ENCODE measurements at regions not wholly inside any gene's neighbourhood (a gene's known extent, or its start where the extent isn't known, plus 50 kb on each side); places are given as distances from the start of the nearest gene placed in this dataset.
A peak's percentile ranks its signal among the peaks of the same experiment; 100 is the strongest.
"Not testable (repeated sequence)": the region's sequence is repeated elsewhere in the genome, so short reads cannot be mapped to it uniquely, and the experiment has no call there.

DNA sequence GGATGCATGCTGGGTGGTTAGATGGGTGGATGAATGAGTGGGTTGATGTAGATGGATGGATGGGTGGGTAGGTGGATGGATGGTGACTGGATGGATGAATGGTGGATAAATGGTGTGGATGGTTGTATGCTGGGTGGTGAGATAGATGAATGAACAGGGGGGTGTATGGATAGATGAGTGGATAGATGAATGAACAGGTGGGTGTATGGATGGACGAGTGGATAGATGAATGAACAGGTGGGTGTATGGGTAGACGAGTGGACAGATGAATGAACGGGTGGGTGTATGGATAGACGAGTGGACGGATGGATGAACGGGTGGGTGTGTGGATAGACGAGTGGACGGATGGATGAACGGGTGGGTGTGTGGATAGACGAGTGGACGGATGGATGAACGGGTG is 108.2 kb downstream of the NPIPB11 start:
- not testable (repeated sequence) for H3K27me3 ChIP-seq, H3K4me1 ChIP-seq, DNase-seq, H3K36me3 ChIP-seq, H3K4me3 ChIP-seq, H3K27ac ChIP-seq, H3K9me3 ChIP-seq

DNA sequence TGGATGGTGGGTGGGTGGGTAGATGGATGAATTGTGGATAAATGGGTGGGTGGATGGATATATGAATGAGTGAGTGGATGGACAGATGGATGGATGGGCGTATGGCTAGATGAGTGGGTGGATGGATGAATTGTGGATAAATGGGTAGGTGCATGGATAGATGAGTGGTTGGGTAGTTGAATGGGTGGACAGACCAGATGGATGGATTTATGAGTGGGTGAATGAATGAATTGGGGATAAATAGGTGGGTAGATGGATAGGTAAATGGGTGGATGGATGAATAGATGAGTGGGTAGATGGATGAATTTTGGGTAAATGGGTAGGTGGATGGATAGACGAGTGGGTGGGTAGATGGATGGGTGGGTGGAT is 108.7 kb downstream of the NPIPB11 start:
- DNase-seq: peak in 1 of 3 donors; percentile 18
- H3K36me3 ChIP-seq: not testable (repeated sequence)

DNA sequence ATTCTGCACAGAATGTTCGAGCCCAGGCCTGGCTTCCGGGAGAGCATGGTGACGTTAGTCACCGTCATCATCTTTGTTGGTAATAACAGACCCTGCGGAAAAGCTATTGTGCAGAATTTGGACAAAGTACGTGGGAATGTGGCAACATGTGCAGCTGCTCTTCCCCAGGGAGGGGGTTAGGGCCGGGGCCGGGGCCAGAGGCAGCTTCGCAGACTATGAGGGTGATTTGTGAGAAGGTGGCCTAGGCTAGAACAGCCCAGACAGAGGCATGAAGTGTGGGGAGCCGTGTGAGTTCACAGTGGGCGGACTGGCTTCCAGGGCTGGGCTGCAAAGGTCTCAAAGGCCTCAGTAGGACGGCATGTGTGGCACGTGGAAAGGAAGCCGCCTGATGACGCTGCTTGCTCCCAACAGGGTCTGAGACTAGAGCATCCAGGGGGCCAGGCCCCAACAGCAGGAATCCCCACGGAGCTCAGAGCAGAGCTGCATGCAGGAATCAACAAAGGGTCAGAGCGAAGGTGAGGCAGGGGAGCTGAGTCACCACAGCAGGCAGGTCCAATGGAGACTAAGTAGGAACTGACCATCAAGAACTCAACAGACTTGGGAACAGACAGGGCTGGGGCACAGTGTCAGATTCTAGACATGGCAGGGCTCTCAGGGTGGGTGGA is 109.2 kb downstream of the NPIPB11 start:
- DNase-seq: peak in 1 of 3 donors; percentile 37
- not testable (repeated sequence) for H3K27ac ChIP-seq, H3K27me3 ChIP-seq, H3K9me3 ChIP-seq, H3K4me3 ChIP-seq, H3K4me1 ChIP-seq, H3K36me3 ChIP-seq

More for the DNA sequence above, 108.7 kb downstream of the NPIPB11 start:
- H3K4me3 ChIP-seq, H3K9me3 ChIP-seq, H3K4me1 ChIP-seq, H3K27ac ChIP-seq, H3K27me3 ChIP-seq: not testable (repeated sequence)

DNA sequence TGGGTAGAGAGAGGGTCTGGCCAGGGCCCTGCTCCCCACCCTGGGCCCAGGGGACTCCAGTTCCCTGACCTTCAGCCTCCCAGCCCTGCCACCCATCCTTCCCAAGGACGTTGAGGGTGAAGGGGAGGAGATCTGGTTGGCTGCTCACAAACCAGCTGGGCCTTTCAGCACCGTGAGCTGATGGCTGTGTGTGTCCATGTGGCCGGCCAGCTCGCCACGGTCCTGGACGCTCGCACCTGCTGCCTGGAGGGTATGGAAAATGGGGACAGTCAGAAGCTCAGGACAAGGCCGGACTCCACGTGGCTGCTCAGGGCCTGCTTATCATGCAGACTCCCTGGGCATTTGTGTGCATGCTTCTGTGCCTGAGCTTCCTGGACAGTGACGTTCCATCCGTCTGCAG is 110.3 kb downstream of the NPIPB11 start:
- not testable (repeated sequence) for H3K27me3 ChIP-seq, DNase-seq, H3K9me3 ChIP-seq, H3K4me1 ChIP-seq, H3K36me3 ChIP-seq, H3K27ac ChIP-seq, H3K4me3 ChIP-seq

DNA sequence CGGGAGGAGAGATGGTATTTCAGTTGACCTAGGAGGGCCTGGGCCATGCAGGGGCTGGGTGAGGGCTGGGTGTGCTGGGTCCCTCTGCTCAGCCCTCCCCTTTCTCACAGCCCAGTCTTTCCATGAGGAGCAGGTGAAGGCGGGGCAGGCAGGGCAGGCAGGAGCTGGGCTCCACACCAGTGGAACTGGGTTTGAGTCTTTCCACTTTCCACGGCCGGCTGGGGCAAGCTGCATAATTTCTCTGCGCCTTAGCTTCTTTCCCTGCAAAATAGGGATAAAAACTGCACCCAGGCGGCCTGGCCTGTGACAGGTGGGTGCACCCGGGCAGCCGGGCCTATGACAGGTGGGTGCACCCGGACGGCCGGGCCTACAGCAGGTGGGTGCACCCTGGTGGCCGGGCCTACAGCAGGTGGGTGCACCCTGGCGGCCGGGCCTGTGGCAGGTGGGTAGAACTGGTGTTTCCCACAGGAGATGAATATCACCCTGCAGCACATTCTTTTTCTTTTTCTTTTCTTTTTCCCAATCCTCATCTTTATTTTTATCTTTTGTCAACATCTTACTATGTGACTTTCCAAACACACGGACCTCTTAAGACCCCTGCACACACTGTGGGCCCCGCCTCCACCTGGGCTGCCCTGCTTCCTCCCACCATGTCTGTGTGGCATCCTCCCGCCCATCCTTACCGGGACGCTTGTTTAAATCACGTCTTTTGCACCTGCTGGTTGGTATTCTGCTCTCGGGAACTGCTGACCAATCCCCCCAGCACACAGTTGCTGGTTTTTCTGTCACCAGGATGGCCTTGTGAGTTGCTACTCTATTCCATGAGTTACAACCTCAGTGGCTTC is 111.3 kb downstream of the NPIPB11 start:
- not testable (repeated sequence) for H3K36me3 ChIP-seq, H3K27ac ChIP-seq, H3K27me3 ChIP-seq, H3K9me3 ChIP-seq, H3K4me3 ChIP-seq
- peak in 1 of 3 donors; percentile 10 for DNase-seq
- H3K4me1 ChIP-seq: peaks cover 0 to 19% (median 2%) of the 10 kb centered on the region in 4 donors

- not testable (repeated sequence) for H3K36me3 ChIP-seq, H3K4me3 ChIP-seq, DNase-seq, H3K27me3 ChIP-seq, H3K27ac ChIP-seq, H3K9me3 ChIP-seq
- H3K4me1 ChIP-seq: peaks cover 0 to 26% (median 2%) of the 10 kb centered on the region in 4 donors
Measured at GRCh38 chr16:29294400-29294933, 112.0 kb downstream of the NPIPB11 start.

DNA sequence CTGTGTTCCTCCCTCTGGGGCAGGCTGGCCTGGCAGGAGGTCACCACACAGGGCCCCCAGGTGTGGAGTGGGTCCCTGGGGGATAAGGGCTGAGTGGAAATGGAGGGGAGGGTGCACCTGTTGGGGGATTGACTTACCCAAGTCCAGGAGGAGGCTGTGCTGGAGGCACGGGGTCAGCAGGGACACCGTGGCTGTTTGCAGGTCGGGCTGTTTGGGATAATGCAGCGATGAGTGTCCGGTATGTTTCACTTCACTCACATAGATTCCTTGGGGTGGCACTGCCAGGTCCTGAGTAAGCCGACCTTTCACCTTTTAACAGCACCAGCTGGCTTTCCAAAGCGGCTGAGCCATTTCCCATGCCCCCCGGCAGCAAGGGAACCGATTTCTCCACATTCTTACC is 113.0 kb downstream of the NPIPB11 start:
- H3K27me3 ChIP-seq, H3K4me3 ChIP-seq, H3K9me3 ChIP-seq, H3K36me3 ChIP-seq, DNase-seq, H3K27ac ChIP-seq: not testable (repeated sequence)
- peaks cover 0 to 34% (median 2%) of the 10 kb centered on the region in 4 donors for H3K4me1 ChIP-seq

- peaks cover 0 to 39% (median 2%) of the 10 kb centered on the region in 4 donors for H3K4me1 ChIP-seq
- DNase-seq: not testable (repeated sequence)
Measured at GRCh38 chr16:29292952-29293471, 113.5 kb downstream of the NPIPB11 start.

DNA sequence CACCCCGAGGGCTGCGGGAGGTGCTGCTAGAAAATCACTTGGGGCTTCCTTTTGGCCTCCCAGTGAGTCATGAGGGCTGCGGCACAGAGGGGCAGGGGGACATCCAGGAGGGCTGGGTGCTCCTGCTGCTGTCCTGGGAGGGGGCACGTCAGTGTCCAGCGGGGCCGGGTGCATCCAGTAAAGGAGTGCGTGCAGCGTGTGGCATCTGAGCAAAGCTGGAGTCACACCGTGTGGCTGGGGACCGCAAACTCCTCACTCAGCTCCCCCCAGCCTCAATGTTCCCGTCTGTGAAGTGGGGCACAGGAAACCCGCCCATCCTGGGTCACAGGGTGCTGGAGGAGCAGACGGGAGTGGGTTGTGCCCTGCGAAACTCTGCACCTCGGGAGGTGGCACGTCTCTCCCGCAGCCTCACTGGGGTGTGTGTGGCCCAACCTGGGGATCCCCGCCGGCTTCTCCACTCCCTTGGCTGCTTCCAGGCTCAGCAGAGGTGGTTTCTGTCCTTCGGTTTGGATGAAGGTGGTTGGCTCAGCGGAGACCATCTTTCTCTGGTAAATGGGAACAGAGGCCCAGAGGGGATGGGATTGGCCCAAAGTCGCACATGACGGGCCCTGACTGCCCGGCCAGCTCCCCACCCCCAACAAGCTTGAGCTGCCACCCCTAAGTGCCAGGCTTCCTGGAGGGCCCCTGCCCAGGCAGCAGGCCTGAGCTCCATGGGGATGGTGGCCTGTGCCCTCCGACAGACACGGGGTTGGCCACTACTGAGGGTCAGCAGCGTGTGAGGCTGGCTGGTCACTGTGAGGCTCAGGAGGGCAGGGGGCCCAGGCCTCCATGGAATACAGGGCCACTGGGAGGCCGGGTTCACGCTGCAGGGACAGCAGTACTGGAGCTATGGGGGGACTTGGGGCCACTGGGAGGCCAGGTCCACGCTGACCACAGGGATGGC is 114.9 kb downstream of the NPIPB11 start:
- H3K36me3 ChIP-seq, H3K27me3 ChIP-seq, H3K9me3 ChIP-seq: not testable (repeated sequence)
- H3K27ac ChIP-seq: peak overlapping the region in 1 of 4 donors; percentile 81
- H3K4me3 ChIP-seq: peak overlapping the region in 1 of 4 donors; percentile 53
- peaks cover 0 to 44% (median 2%) of the 10 kb centered on the region in 4 donors for H3K4me1 ChIP-seq
- DNase-seq: peak in 1 of 3 donors; percentile 55

More at GRCh38 chr16:29292952-29293471, 113.5 kb downstream of the NPIPB11 start:
- H3K4me3 ChIP-seq, H3K27me3 ChIP-seq, H3K36me3 ChIP-seq, H3K9me3 ChIP-seq, H3K27ac ChIP-seq: not testable (repeated sequence)
